CD4-positive, alpha-beta T cell (primary cell): ENCODE measurements at regions not wholly inside any gene's neighbourhood (a gene's known extent, or its start where the extent isn't known, plus 50 kb on each side); places are given as distances from the start of the nearest gene placed in this dataset.

Experiments
- ATAC-seq: fragments of 200-7000 bp; cut with Tn5 transposase; one replicate; pipeline ENCODE4 v1.10.0; 2022; ENCODE audit warnings: mild to moderate bottlenecking; ENCODE audit not compliant: poor library complexity
- CTCF ChIA-PET: fragments of 350-600 bp; sonication (Branson Sonifier 250); formaldehyde crosslinking; loops from one replicate; lab custom pipeline; 2021; ENCODE audit warnings: antibody characterized with exemption, inconsistent platforms; lab: Charles Lee
- POLR2A ChIA-PET: fragments of 350-600 bp; sonication (Branson Sonifier 250); formaldehyde crosslinking; loops from one replicate; lab custom pipeline; 2021; ENCODE audit warnings: antibody characterized with exemption, inconsistent platforms; lab: Charles Lee
- DNase-seq, 14 experiments: peaks; one replicate each; pipeline ENCODE4 v3.0.0-alpha.2; 2013 to 2020; ENCODE audit warnings: mixed read lengths in 2 of 14
- H3K27ac ChIP-seq, 2 donors: one replicate each; pipeline versions ENCODE4 v1.5.1 to v1.7.0; 2013; ENCODE audit warnings: low read length in 2 of 2, low read depth in 1 of 2, mild to moderate bottlenecking in 1 of 2
- H3K27me3 ChIP-seq, 2 experiments: 1 replicate in 1 of 2; 2 replicates in 1 of 2; pipeline versions ENCODE4 v1.6.1 to v1.7.0; 2013; ENCODE audit warnings: low read length in 2 of 2, control low read depth in 1 of 2, mild to moderate bottlenecking in 1 of 2, moderate library complexity in 1 of 2; ENCODE audit not compliant: insufficient read depth in 2 of 2, control insufficient read depth in 1 of 2
- H3K36me3 ChIP-seq: one replicate; pipeline ENCODE4 v1.6.1; 2013; ENCODE audit warnings: low read length, control low read depth; ENCODE audit not compliant: insufficient read depth
- H3K4me1 ChIP-seq: one replicate; pipeline ENCODE4 v1.6.1; 2013; ENCODE audit warnings: low read length, control low read depth; ENCODE audit not compliant: insufficient read depth
- H3K4me3 ChIP-seq: one replicate; pipeline ENCODE4 v1.5.1; 2013; ENCODE audit warnings: mild to moderate bottlenecking, low read length, moderate library complexity
- H3K9me3 ChIP-seq, 2 experiments: 1 replicate in 1 of 2; 2 replicates in 1 of 2; pipeline versions ENCODE4 v1.6.1 to v1.7.0; 2013; ENCODE audit warnings: low read length in 2 of 2, mild to moderate bottlenecking in 2 of 2, control low read depth in 1 of 2, moderate library complexity in 1 of 2; ENCODE audit not compliant: control insufficient read depth in 1 of 2, insufficient read depth in 1 of 2
- H3K27ac Mint-ChIP-seq: one replicate; pipeline ENCODE4 v1.8.0; 2020; ENCODE audit warnings: mixed read lengths
- H3K27me3 Mint-ChIP-seq: one replicate; pipeline ENCODE4 v1.8.0; 2021; ENCODE audit warnings: mixed read lengths
- H3K36me3 Mint-ChIP-seq: one replicate; pipeline ENCODE4 v1.8.0; 2021; ENCODE audit warnings: low read depth, mixed read lengths
- H3K4me1 Mint-ChIP-seq: one replicate; pipeline ENCODE4 v1.8.0; 2021; ENCODE audit warnings: low read depth, mixed read lengths
- H3K4me3 Mint-ChIP-seq: one replicate; pipeline ENCODE4 v1.8.0; 2020; ENCODE audit warnings: mild to moderate bottlenecking, mixed read lengths
- H3K9me3 Mint-ChIP-seq: one replicate; pipeline ENCODE4 v1.8.0; 2020; ENCODE audit warnings: mixed read lengths
- CTCF ChIP-seq: fragments of 200-600 bp; IDR thresholded peaks from one replicate; pipeline ENCODE4 v1.8.0; 2022; ENCODE audit warnings: antibody characterized with exemption, mild to moderate bottlenecking
- intact Hi-C, 2 experiments: fragments of 100-400 bp; cut with DNase I in 1 of 2; cut with micrococcal nuclease in 1 of 2; formaldehyde crosslinking; loops; one replicate each; pipeline versions ENCODE4 v1.15.1 to v1.9.0; 2023 to 2025; cut with DNase I, micrococcal nuclease

GRCh38 chr18:38879871-38880270, 1314.3 kb upstream of the CELF4 start:
- no peak overlapping the region for H3K27ac Mint-ChIP-seq
- Histone ChIP-seq H3K27ac (no peak overlapping the region), H3K4me1 (no peaks in the 10 kb centered on the region), H3K36me3 (no peaks in the 10 kb centered on the region), H3K9me3 (no peaks in the 10 kb centered on the region), H3K27me3 (no peaks in the 10 kb centered on the region), H3K4me3 (no peak overlapping the region)
- intact Hi-C loops, result no loop called here
- POLR2A ChIA-PET, result interaction anchor here (0.6 kb wide), 1 partner anchor 16 kb away, joined by 5 read pairs; no protein-coding TSS in a partner anchor
- no peaks in the 10 kb centered on the region for H3K36me3 Mint-ChIP-seq
- CTCF ChIA-PET, result no interaction called here
- TF ChIP-seq CTCF, result no peak
- no peaks in the 10 kb centered on the region for H3K4me1 Mint-ChIP-seq
- H3K27me3 Mint-ChIP-seq, result no peaks in the 10 kb centered on the region
- H3K9me3 Mint-ChIP-seq, result peaks cover 2% of the 10 kb centered on the region
- no peak for DNase-seq
- no peak for ATAC-seq
- H3K4me3 Mint-ChIP-seq, result no peak overlapping the region

- no peak overlapping the region for H3K27ac Mint-ChIP-seq
- H3K27me3 Mint-ChIP-seq, result no peaks in the 10 kb centered on the region
- H3K4me3 Mint-ChIP-seq, result no peak overlapping the region
- no peaks in the 10 kb centered on the region for H3K4me1 ChIP-seq
- H3K9me3 Mint-ChIP-seq, result no peaks in the 10 kb centered on the region
- peaks cover 0 to 3% of the 10 kb centered on the region in 2 experiments for H3K9me3 ChIP-seq
- CTCF ChIA-PET, result no interaction called here
- H3K27me3 ChIP-seq, result no peaks in the 10 kb centered on the region
- TF ChIP-seq CTCF, result no peak
- ATAC-seq (no peak), DNase-seq (no peak)
- H3K36me3 Mint-ChIP-seq, result no peaks in the 10 kb centered on the region
- H3K4me3 ChIP-seq, result no peak overlapping the region
- no peaks in the 10 kb centered on the region for H3K4me1 Mint-ChIP-seq
- no peak overlapping the region for H3K27ac ChIP-seq
- POLR2A ChIA-PET, result no interaction called here
- intact Hi-C loops, result no loop called here
- H3K36me3 ChIP-seq, result no peaks in the 10 kb centered on the region
These were observed 1306.7 kb upstream of the CELF4 start for GRCh38 chr18:38872342-38872741.

- no peaks in the 10 kb centered on the region for H3K9me3 Mint-ChIP-seq
- H3K27me3 ChIP-seq, result no peaks in the 10 kb centered on the region
- intact Hi-C loops, result no loop called here
These were observed 1303.2 kb upstream of the CELF4 start for GRCh38 chr18:38868757-38869156.

More at GRCh38 chr18:38868757-38869156, 1303.2 kb upstream of the CELF4 start:
- TF ChIP-seq CTCF, result no peak
- DNase-seq, result no peak
- Mint-ChIP-seq H3K36me3 (no peaks in the 10 kb centered on the region), H3K27me3 (no peaks in the 10 kb centered on the region), H3K4me1 (no peaks in the 10 kb centered on the region), H3K27ac (no peak overlapping the region), H3K4me3 (no peak overlapping the region)
- ATAC-seq, result no peak
- H3K4me1 ChIP-seq, result no peaks in the 10 kb centered on the region
- ChIA-PET POLR2A (no interaction called here), CTCF (no interaction called here)
- peaks cover 0 to 3% of the 10 kb centered on the region in 2 experiments for H3K9me3 ChIP-seq
- H3K27ac ChIP-seq, result no peak overlapping the region
- H3K36me3 ChIP-seq, result no peaks in the 10 kb centered on the region
- H3K4me3 ChIP-seq, result no peak overlapping the region
